Ishikawa (cell line): ENCODE measurements at regions not wholly inside any gene's neighbourhood (a gene's known extent, or its start where the extent isn't known, plus 50 kb on each side); places are given as distances from the start of the nearest gene placed in this dataset.

Source experiments
- CREB1 ChIP-seq: IDR thresholded peaks from 2 replicates; pipeline ENCODE4 v1.6.1; 2012; ENCODE audit warnings: low read depth
- EGR1 ChIP-seq: IDR thresholded peaks from 2 replicates; pipeline ENCODE4 v1.6.1; 2012
- EP300 ChIP-seq: IDR thresholded peaks from 2 replicates; pipeline ENCODE4 v1.6.1; 2012; ENCODE audit warnings: borderline replicate concordance
- FOXM1 ChIP-seq: IDR thresholded peaks from 2 replicates; pipeline ENCODE4 v1.6.1; 2012; ENCODE audit warnings: low read depth, borderline replicate concordance
- MAX ChIP-seq: IDR thresholded peaks from 2 replicates; pipeline ENCODE4 v1.6.1; 2012
- NFIC ChIP-seq: IDR thresholded peaks from 2 replicates; pipeline ENCODE4 v1.6.1; 2012
- RAD21 ChIP-seq: IDR thresholded peaks from 2 replicates; pipeline ENCODE4 v1.6.1; 2012; ENCODE audit warnings: low read depth
- REST ChIP-seq: IDR thresholded peaks from 2 replicates; pipeline ENCODE4 v1.6.1; 2012; ENCODE audit warnings: low read depth, mild to moderate bottlenecking
- TAF1 ChIP-seq: IDR thresholded peaks from 2 replicates; pipeline ENCODE4 v1.6.1; 2012; ENCODE audit warnings: low read depth, mild to moderate bottlenecking
- TCF12 ChIP-seq: IDR thresholded peaks from 2 replicates; pipeline ENCODE4 v1.6.1; 2012; ENCODE audit warnings: low read depth
- TEAD4 ChIP-seq: IDR thresholded peaks from 2 replicates; pipeline ENCODE4 v1.6.1; 2012
- YY1 ChIP-seq: IDR thresholded peaks from 2 replicates; pipeline ENCODE4 v1.6.1; 2012; ENCODE audit warnings: low read depth
- ZBTB7A ChIP-seq: IDR thresholded peaks from 2 replicates; pipeline ENCODE4 v1.6.1; 2012; ENCODE audit warnings: low read depth
- TF ChIP-seq, protein P1 (sequence below): IDR thresholded peaks from 2 replicates; pipeline ENCODE4 v1.6.1; 2012

GRCh38 chr13:48784916-48785548 is 131.3 kb downstream of the CYSLTR2 start:
- TF ChIP-seq FOXM1 (no peak), NFIC (no peak), TCF12 (no peak), ZBTB7A (no peak), RAD21 (no peak), TAF1 (no peak), CREB1 (no peak), TEAD4 (no peak), YY1 (no peak), EP300 (no peak), MAX (no peak), REST (no peak), EGR1 (no peak)
- TF ChIP-seq, protein P1, sequence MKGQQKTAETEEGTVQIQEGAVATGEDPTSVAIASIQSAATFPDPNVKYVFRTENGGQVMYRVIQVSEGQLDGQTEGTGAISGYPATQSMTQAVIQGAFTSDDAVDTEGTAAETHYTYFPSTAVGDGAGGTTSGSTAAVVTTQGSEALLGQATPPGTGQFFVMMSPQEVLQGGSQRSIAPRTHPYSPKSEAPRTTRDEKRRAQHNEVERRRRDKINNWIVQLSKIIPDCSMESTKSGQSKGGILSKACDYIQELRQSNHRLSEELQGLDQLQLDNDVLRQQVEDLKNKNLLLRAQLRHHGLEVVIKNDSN: no peak
